Activated CD8-positive, alpha-beta memory T cell treated with anti-CD3 and anti-CD28 coated beads, Interleukin-2, amount 50 U/mL, for 24 hours (primary cell): ENCODE measurements at regions not wholly inside any gene's neighbourhood (a gene's known extent, or its start where the extent isn't known, plus 50 kb on each side); places are given as distances from the start of the nearest gene placed in this dataset.
"Not testable (repeated sequence)": the region's sequence is repeated elsewhere in the genome, so short reads cannot be mapped to it uniquely, and the experiment has no call there.

Experiments used
- DNase-seq: peaks from one replicate; pipeline ENCODE4 v3.0.0-alpha.2; 2020; ENCODE audit errors: extremely low read depth

DNA sequence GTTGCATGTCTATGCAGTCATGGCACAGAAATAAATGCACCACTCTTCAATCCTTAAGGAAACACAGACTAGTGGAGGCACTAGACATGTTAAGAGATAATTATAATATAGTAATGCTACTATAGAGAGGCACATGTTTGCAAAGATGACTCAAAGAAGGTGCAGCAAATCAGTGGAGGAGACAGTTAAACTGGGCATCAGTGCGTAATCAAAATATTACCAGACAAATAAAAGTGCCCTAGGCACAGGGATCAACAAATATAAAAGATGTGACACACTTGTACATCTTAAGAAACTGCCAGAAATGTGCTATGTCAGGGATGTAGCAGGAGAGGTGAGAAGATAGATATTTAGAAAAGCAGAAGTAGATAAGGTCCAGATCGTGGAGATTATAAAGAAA is 642.1 kb downstream of the SLCO4C1 start:
- DNase-seq = no peak

GRCh38 chr5:101647861-101648260 is 648.2 kb downstream of the SLCO4C1 start:
- no peak for DNase-seq

- DNase-seq = no peak
Measured at GRCh38 chr5:101643794-101644193, 652.3 kb downstream of the SLCO4C1 start.

DNA sequence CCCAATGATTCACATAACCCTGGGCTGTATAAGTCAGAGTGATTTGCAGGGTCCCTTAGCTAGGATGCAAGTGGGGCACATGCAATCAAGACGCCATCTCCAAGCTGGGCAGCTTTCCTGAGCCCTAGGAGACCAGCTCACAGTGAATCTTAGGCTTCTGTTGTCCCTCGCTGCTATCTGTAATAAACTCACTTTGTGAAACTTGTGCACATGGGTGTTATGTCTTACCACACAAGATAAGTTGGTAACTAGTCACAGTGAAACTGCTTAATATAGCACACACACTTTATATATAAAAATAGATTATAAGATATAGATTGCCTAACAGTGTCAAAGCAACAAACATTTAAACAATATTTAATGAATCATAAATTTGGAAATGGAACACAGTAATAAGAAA is 658.5 kb downstream of the SLCO4C1 start:
- DNase-seq = no peak

DNA sequence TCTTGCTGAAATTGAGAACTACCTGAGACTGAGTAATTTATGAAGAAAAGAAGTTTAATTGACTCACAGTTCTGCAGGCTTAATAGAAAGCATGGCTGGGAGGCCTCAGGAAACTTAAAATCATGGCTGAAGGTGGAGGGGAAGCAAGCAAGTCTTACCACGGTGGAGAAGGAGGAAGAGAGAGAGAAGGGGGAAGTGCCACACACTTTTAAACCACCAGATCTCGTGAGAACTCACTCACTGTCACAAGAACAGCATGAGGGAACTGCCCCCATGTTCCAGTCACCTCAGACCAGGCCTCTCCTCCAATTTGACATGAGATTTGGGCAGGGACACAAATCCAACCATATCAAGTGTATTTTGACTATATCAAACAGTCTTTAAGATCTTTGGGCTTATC is 668.3 kb downstream of the SLCO4C1 start:
- DNase-seq = not testable (repeated sequence)

DNA sequence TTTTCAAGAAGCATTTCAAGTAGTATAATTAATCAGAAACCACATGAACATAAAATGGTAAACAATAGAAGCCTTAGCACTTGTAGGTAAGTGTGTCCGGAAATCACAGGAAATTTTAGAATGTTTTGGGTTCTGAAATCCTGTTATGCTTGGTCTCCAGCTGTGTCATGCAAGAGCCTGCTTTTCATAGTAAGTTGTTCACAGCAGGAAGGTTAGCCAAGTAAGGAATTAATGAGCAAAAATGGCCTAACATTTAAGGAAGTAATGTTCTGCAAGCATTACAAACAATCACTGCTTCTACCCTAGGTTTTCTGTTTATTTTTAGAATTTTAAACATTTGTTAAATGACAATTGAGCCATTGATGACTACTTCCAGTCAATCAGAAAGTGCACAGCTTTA is 669.5 kb downstream of the SLCO4C1 start:
- DNase-seq = no peak

- DNase-seq = no peak
Measured at GRCh38 chr5:101611039-101611438, 685.0 kb downstream of the SLCO4C1 start.

DNA sequence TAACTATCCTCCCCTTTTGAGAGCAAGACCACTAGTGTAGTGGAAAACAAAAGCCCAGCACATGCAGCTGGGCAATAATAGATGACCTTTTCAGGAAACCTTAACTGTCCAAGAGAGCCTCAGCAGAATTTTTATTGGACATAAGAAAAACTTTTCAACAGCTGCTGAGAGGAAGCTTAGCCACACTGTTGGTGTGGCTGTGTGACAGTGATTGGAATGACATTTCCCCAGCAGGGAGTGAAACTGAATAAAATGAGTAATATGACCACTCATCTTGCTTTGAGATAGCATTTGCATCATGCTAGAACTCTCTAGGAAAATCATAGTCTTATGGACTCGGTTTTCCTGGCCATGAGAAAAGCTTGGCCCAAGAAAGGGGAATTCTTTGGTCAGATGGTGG is 687.8 kb downstream of the SLCO4C1 start:
- no peak for DNase-seq

DNA sequence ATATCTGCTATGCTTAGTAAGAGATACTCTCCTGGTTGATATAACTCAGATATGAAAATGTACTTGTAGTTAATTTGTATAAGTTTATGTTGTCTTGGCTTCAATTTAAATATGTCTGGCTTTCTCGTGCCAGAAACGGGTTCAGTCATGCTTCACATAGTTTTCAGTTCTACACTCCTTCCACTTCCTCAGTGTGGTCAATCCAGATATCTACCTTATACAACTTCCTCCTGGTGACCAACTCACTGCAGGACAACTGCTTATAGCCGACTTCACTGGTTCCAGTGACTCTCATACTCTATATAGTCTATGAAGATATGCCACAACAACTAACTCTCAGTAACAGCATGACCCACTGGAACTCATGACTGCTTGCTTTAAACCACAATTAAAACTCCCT is 690.4 kb downstream of the SLCO4C1 start:
- no peak for DNase-seq

- no peak for DNase-seq
Measured at GRCh38 chr5:101600614-101601013, 695.5 kb downstream of the SLCO4C1 start.

GRCh38 chr5:101590384-101590783 is 687.3 kb upstream of the ST8SIA4 start:
- no peak for DNase-seq

DNA sequence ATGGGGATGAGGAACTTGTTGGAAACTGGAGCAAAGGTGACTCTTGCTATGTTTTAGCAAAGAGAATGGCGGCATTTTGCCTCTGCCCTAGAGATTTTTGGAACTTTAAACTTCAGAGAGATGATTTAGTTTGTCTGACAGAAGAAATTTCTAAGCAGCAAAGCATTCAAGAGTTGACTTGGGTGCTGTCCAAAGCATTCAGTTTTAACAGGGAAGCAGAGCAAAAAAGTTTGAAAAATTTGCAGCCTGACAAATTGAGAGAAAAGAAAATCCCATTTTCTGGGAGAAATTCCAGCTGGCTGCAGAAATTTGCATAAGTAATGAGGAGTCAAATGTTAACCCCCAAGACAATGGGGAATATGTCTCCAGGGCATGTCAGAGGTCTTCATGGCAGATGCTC is 682.3 kb upstream of the ST8SIA4 start:
- no peak for DNase-seq

DNA sequence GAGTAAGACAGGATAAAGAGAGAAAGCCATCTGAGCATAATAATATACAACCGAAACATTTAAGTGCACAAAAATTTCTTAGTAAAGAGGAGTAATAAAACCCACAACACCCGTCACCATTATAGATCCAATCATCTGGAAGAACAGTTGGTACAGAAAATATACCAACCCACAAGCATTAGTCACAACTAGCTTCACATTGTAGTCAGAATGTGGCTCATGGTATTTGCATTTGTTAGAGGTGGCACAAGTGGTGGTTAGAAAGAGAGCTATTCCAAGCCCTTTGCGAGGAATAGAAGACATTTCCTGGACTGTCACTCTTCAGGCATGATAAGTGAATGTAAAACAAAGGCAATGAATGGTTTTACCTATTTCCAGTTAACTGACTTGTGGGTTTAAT is 677.5 kb upstream of the ST8SIA4 start:
- DNase-seq = no peak

DNA sequence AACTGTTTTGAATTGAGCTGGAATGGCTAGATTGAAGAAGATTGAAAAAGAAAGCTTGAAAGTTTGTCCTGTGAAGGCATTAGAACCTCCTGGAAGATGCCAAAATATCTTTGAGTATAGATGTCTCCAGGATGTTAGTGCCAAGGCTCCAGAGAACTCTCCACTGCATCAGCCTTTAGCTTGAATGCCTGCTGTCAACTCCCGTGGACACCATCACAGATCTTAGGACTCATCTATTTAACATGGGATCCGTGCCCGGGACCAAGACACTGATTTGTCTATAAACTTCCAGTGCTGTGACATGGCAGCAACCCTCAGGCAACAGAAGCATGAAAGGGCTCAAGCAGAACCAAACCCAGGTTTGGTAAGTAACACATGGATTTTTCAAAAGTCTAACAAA is 670.9 kb upstream of the ST8SIA4 start:
- no peak for DNase-seq

GRCh38 chr5:101561018-101561417 is 657.9 kb upstream of the ST8SIA4 start:
- no peak for DNase-seq

DNA sequence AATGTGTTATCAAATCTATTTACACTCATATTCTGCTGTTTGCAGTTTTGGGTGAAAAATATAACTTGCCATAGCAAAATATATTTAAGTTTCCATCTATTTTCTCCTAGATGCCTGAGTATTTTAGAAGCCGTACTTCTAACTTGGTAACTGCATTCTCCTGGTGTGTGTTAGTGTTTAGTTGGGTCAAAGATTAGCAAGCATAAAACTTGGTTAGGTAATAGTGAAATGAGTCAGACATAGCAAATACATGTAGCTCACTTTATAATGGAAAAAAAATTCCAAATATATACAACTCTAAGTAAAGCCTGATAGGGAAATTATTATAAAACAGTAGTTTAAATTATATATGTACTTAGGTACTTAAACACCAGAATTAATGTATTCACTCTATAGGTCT is 640.7 kb upstream of the ST8SIA4 start:
- no peak for DNase-seq

- DNase-seq = no peak
Measured at GRCh38 chr5:101539315-101539714, 636.2 kb upstream of the ST8SIA4 start.

GRCh38 chr5:101535626-101536025 is 632.5 kb upstream of the ST8SIA4 start:
- DNase-seq = no peak

GRCh38 chr5:101534491-101535110 is 631.5 kb upstream of the ST8SIA4 start:
- DNase-seq = no peak

DNA sequence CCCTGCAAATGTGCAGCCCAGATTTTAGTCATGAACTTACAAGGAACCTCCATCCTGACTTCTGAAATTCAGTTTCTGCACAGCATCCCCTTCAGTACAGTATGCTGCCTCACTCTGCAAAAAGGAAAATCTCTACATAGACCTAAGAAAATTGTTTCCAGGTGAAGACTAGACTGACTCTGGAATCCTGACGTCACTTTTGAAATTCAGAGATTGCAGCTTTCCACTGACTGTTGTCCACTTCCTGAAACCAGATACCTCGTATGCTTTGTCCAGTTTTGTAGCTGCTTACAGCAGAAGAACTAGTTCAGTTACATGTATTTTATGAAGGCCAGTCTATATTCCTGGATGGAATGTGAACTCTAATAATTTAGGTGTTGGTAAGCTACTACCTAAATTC is 629.3 kb upstream of the ST8SIA4 start:
- no peak for DNase-seq

DNA sequence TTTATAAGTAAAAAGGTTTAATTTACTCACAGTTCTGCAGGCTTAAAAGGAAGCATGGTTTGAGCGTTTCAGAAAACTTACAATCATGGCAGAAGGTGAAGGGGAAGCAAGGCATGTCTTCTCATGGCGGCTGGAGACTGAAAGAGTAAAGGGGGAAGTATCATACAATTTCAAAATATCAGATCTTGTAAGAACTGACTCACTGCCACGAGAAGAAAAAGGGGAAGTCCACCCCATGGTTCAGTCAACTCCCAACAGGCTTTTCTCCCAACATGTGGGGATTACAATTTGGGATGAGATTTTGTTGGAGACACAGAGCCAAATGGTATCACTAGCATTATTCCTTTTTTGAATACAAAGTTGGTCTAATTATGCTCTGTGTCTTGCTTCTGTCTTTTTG is 627.9 kb upstream of the ST8SIA4 start:
- no peak for DNase-seq

- not testable (repeated sequence) for DNase-seq
Measured at GRCh38 chr5:101529094-101529493, 626.0 kb upstream of the ST8SIA4 start.

GRCh38 chr5:101520417-101520816 is 617.3 kb upstream of the ST8SIA4 start:
- DNase-seq = no peak

GRCh38 chr5:101517795-101518194 is 614.7 kb upstream of the ST8SIA4 start:
- no peak for DNase-seq
